HTR-8/SVneo (cell line): ENCODE measurements at regions not wholly inside any gene's neighbourhood (a gene's known extent, or its start where the extent isn't known, plus 50 kb on each side); places are given as distances from the start of the nearest gene placed in this dataset.
"Not testable (repeated sequence)": the region's sequence is repeated elsewhere in the genome, so short reads cannot be mapped to it uniquely, and the experiment has no call there.

Experiments
- DNase-seq: peaks from one replicate; pipeline ENCODE4 v3.0.0; 2011; ENCODE audit warnings: low spot score, mixed read lengths; ENCODE audit not compliant: insufficient read length
- FAIRE-seq: peaks from 2 replicates; lab custom pipeline; 2011; peaks lifted over from hg19 to GRCh38; lab: Jason Lieb, UNC

- DNase-seq (no peak), FAIRE-seq (no peak)
These were observed 85.6 kb downstream of the GADD45G start for GRCh38 chr9:89690334-89690912.

- FAIRE-seq (no peak), DNase-seq (no peak)
These were observed 90.7 kb downstream of the GADD45G start for GRCh38 chr9:89695441-89695891.

- not testable (repeated sequence) for FAIRE-seq, DNase-seq
These were observed 91.2 kb downstream of the GADD45G start for GRCh38 chr9:89695979-89696378.

GRCh38 chr9:89696780-89697179, 92.0 kb downstream of the GADD45G start:
- DNase-seq, result no peak
- FAIRE-seq, result no peak

- no peak for FAIRE-seq
- no peak for DNase-seq
These were observed 92.7 kb downstream of the GADD45G start for GRCh38 chr9:89697553-89697952.

GRCh38 chr9:89698411-89699005, 93.7 kb downstream of the GADD45G start:
- no peak for FAIRE-seq

GRCh38 chr9:89699646-89700045, 94.8 kb downstream of the GADD45G start:
- FAIRE-seq (no peak), DNase-seq (no peak)

More at GRCh38 chr9:89698411-89699005, 93.7 kb downstream of the GADD45G start:
- no peak for DNase-seq

GRCh38 chr9:89701221-89701798, 96.5 kb downstream of the GADD45G start:
- DNase-seq (no peak), FAIRE-seq (no peak)

- FAIRE-seq, result no peak
- DNase-seq, result no peak
These were observed 97.6 kb downstream of the GADD45G start for GRCh38 chr9:89702401-89702800.

GRCh38 chr9:89705651-89706050, 100.8 kb downstream of the GADD45G start:
- FAIRE-seq (no peak), DNase-seq (no peak)

GRCh38 chr9:89706086-89706485, 101.3 kb downstream of the GADD45G start:
- FAIRE-seq (no peak), DNase-seq (no peak)

- no peak for FAIRE-seq
- DNase-seq, result no peak
These were observed 101.9 kb downstream of the GADD45G start for GRCh38 chr9:89706731-89707191.

GRCh38 chr9:89710697-89711096, 105.9 kb downstream of the GADD45G start:
- FAIRE-seq (no peak), DNase-seq (no peak)

GRCh38 chr9:89711866-89712265, 107.1 kb downstream of the GADD45G start:
- FAIRE-seq (no peak), DNase-seq (no peak)

GRCh38 chr9:89712283-89712682, 107.5 kb downstream of the GADD45G start:
- FAIRE-seq (no peak), DNase-seq (no peak)

- FAIRE-seq, result no peak
- no peak for DNase-seq
These were observed 109.5 kb downstream of the GADD45G start for GRCh38 chr9:89714321-89714720.

- no peak for FAIRE-seq
- no peak for DNase-seq
These were observed 110.6 kb downstream of the GADD45G start for GRCh38 chr9:89715318-89715858.

GRCh38 chr9:89715881-89716280, 111.1 kb downstream of the GADD45G start:
- FAIRE-seq (no peak), DNase-seq (no peak)

GRCh38 chr9:89716559-89716958, 111.7 kb downstream of the GADD45G start:
- DNase-seq (no peak), FAIRE-seq (no peak)

GRCh38 chr9:89718176-89718575, 113.4 kb downstream of the GADD45G start:
- no peak for DNase-seq
- FAIRE-seq, result no peak

- DNase-seq (no peak), FAIRE-seq (no peak)
These were observed 113.8 kb downstream of the GADD45G start for GRCh38 chr9:89718651-89719050.
